ENCODE measurements at regions not wholly inside any gene's neighbourhood (a gene's known extent, or its start where the extent isn't known, plus 50 kb on each side); places are given as distances from the start of the nearest gene placed in this dataset.

GRCh38 chr5:2670940-2671339 is 80.5 kb downstream of the IRX2 start:
- DNase-seq (ENCODE audit: low read depth, low spot score) (no peak), FAIRE-seq (no peak)
- Histone ChIP-seq H3K27me3 (ENCODE audit: control insufficient read depth in 2 of 2, insufficient read depth in 2 of 2, low read length in 2 of 2) (no peaks in the 10 kb centered on the region), H3K4me2 (ENCODE audit: insufficient read depth, low read length) (no peak overlapping the region), H3K79me2 (ENCODE audit: control insufficient read depth, insufficient read depth, low read length) (no peaks in the 10 kb centered on the region), H3K9ac (replicated peaks; ENCODE audit: extremely low read depth, insufficient read depth, low read length) (no peak overlapping the region), H3K27ac (ENCODE audit: insufficient read depth, low read depth, low read length) (no peak overlapping the region), H3K9me1 (replicated peaks; ENCODE audit: control insufficient read depth, extremely low read depth, insufficient read depth, low read length) (no peaks in the 10 kb centered on the region), H2AFZ (ENCODE audit: low read depth, low read length) (no peak overlapping the region), H3K4me1 (ENCODE audit: control insufficient read depth, extremely low read depth, insufficient read depth, low read length) (no peaks in the 10 kb centered on the region), H3K4me3 (replicated peaks in 1 of 3; ENCODE audit: insufficient read depth in 1 of 3, low read depth in 1 of 3, low read length in 3 of 3) (no peak overlapping the region), H3K36me3 (ENCODE audit: control insufficient read depth in 2 of 2, extremely low read depth in 1 of 2, insufficient read depth in 2 of 2, low read length in 2 of 2) (no peaks in the 10 kb centered on the region), H3K9me3 (replicated peaks; ENCODE audit: control insufficient read depth, insufficient read depth, low read length) (peaks cover 11% of the 10 kb centered on the region), H4K20me1 (replicated peaks; ENCODE audit: control insufficient read depth, extremely low read depth, insufficient read depth, low read length) (no peaks in the 10 kb centered on the region)
- ChIA-PET POLR2A (no interaction called here), CTCF (no interaction called here)
- TF ChIP-seq POLR2A (IDR thresholded peaks at IDR 0.05; ENCODE audit: low read depth, low read length) (no peak), POLR2AphosphoS5 (IDR thresholded peaks at IDR 0.05; ENCODE audit: insufficient read depth, low read depth, low read length) (no peak), EZH2 (IDR thresholded peaks at IDR 0.05; ENCODE audit: borderline replicate concordance, low read depth, low read length, severe bottlenecking) (no peak), JUN (IDR thresholded peaks at IDR 0.05; ENCODE audit: borderline replicate concordance, insufficient read depth, insufficient read length, low read depth) (no peak), GATA2 (IDR thresholded peaks at IDR 0.05; ENCODE audit: insufficient read depth, insufficient read length, low read depth, low read length) (no peak), CTCF (IDR thresholded peaks at IDR 0.05; ENCODE audit: extremely low read depth in 1 of 2, insufficient read depth in 1 of 2, low read depth in 1 of 2, low read length in 2 of 2) (no peak), FOS (IDR thresholded peaks at IDR 0.05; ENCODE audit: borderline replicate concordance, insufficient read depth, low read length) (no peak), MAX (IDR thresholded peaks at IDR 0.05; ENCODE audit: insufficient read depth, insufficient read length) (no peak), MYC (IDR thresholded peaks at IDR 0.05; ENCODE audit: low read depth, low read length) (no peak)
- BruUV-seq (replicated peaks), result no TSS peak
- intact Hi-C loops (cut with micrococcal nuclease) (no loop called here), dilution Hi-C loops (cut with MboI; ENCODE audit: extremely low pct_ligation_motif_present, low sequenced_read_pairs) (no loop called here)

Data from endothelial cell of umbilical vein (primary cell).